ENCODE measurements at regions not wholly inside any gene's neighbourhood (a gene's known extent, or its start where the extent isn't known, plus 50 kb on each side); places are given as distances from the start of the nearest gene placed in this dataset.

GRCh38 chr2:193336781-193337180 lies 1142.0 kb upstream of the TMEFF2 start:
- no peak for DNase-seq

DNA sequence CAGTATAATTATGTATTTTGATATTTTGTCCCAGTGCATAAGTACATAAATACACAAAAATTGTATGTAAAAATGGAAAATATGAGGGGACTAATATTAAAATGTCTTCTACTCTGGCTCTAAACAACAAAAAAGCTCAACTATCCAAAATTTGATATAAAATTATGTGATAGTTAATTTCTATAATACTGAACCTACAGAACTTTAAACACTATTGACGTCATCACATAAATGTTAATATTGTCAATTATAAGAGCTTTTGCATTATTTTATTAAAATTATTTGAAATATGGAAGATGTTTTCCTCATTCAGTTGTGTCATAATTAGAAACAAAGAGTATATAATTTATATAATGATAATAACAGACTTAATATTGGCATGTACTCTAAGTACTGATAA lies 1139.7 kb upstream of the TMEFF2 start:
- no peak for DNase-seq

- no peak for DNase-seq
These were observed 1138.8 kb upstream of the TMEFF2 start for GRCh38 chr2:193333539-193333938.

GRCh38 chr2:193332941-193333340 lies 1138.2 kb upstream of the TMEFF2 start:
- DNase-seq: no peak

DNA sequence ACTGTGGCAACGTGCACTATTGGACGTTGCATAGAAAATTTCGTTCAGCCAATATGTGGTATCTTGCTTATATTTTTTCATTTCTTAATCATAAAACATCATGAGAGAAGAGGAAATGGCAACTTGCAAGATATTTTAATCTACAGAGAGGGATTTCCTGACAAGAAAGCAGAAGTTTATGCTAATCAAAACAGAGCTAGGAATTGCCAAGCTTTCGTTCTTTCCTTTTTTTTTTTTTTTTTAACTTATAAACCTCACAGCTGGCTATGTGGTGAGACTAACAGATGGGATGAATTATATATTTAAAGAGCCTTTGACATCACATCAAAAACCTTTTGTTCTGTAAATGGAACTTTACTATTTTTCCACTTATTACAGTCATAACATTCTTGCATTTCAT lies 1136.9 kb upstream of the TMEFF2 start:
- DNase-seq: no peak

DNA sequence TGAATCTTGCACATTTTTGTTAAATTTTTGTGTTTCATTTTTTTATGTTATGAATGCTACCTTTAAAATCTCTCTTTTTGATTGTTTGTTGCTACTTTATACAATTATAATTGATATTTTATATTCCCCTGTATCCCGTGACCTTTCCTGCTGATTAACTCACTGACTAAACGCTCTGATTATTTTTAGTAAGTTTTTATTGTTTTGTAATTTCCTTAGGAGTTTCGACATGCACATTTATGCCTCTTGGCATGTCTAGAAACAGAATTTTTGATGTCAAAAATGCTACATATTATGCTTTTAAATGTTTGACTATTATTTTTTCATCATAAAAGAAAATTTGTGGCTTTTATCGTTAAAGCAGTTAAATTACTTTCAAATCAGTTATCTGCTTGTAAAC lies 1131.6 kb upstream of the TMEFF2 start:
- DNase-seq: no peak

DNA sequence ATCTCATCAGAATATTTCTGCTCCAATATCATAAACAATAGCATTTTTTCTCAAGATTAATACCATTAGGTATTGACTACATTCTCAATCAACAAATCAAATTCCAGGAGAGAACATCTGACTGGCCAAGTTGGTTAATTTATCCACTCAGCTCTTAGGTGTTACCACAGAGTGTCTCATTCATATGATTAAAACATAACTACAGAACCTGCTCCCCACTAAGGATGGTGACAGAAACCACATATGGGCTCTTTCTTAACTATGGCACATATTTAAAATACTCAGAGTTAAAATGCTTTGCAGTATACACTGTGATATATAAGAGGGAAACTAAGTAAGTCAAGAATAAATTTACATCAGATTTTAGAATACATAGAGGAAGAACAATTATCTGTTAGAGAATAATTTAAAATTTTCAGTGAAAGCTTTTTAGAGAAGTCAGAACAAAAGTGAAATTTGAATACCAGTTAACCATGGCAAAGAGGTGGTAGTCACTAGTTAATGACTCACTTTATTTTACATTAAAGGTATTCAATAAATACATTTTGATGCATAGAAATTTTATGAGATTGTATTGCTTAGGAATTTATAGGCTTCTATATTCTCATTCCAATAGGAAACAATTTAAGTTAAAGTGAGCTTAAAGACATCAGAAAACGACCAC lies 1120.8 kb upstream of the TMEFF2 start:
- no peak for DNase-seq

DNA sequence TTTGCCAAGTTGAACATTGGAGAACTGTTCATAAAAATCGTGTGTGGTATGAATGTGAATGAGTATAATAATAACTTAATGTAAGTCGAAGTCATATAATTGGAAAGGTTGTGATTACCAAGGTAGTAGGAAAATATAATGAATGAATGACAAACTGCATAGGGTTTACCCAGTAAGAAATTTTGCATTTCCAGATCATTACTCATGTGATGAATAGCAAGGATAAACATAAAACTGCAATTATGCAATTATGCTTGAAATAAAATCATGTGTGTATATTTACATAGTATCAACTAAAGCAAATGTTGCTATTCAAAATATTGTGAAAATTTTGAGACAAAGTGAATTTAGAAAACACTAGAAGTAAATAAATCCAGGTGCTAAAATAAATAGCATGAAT lies 1108.7 kb upstream of the TMEFF2 start:
- DNase-seq: no peak

GRCh38 chr2:193294371-193294770 lies 1099.6 kb upstream of the TMEFF2 start:
- no peak for DNase-seq

DNA sequence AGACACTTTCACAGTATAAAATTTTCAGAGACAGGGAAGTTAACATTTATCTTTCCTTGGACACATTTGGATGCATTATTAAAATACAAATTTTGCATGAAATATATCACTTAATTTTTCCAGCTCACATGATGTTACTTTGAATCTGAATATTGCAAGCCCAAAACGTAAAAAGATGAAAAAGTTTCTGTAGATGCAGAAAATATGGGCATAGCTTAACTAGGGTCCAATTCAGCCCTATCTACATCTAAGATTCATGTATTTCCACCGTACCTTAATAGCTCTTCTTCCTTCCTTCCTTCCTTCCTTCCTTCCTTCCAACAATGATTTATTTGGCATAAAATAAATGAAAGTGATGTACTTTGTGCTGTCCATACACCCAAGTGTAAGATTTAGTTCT lies 1084.6 kb upstream of the TMEFF2 start:
- DNase-seq: no peak

DNA sequence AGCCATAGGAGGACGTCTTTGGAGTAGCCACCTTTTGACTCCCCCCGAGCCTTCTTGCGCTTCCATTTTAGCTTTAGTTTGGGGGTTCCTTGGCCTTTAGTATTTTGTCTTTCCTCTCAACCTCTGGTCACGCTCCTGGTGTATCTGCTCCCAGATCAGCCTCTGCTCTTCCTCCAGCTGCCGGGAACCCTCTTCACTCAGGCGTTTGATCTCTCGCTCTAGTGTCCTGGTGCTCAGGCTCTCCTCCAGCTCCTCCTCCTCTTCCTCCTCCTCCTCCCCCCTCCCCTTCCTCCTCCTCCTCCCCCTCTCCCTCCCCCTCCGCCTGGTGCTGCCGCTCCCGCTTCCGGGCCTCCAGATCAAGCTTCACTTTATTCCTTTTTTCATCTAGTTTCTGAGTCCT lies 1082.3 kb upstream of the TMEFF2 start:
- no peak for DNase-seq

DNA sequence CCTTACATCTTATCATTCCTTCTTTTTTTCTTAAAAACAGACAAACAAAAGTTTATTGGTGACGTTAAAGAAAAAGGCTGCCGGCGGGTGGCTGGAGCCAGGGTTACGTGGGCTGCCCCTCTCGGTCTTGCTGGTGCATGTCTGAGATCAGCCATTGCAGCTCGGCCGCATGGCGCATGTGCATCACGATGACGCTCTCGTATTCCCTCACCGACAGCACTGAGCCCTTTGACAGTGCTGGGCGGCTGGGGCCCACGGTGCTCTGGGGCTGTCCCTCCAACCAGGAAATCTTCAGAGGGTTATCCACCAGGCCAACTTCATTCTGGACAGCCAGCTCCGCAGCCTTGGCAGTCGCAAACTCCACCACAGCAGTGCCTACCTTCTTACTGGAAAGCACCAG lies 1081.8 kb upstream of the TMEFF2 start:
- DNase-seq: no peak

DNA sequence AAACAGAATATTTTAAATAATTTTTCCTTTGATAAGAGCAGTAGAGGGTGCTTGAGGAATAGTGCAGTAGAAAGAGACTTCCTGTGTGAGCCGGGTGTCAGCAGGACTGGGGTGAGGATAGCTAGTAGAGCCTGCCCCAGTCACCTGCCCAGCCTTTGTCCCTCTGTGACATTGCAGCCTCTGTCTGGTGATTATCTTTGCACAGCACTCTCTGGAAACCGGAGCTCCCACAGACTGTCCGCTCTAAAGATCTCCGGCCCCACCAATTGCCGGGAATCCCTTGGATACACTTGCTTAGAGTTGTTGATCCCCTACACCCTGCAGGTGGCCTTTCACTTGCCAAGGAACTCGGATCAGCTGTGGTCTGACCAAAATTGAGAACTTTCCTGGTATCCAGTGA lies 1081.3 kb upstream of the TMEFF2 start:
- no peak for DNase-seq

DNA sequence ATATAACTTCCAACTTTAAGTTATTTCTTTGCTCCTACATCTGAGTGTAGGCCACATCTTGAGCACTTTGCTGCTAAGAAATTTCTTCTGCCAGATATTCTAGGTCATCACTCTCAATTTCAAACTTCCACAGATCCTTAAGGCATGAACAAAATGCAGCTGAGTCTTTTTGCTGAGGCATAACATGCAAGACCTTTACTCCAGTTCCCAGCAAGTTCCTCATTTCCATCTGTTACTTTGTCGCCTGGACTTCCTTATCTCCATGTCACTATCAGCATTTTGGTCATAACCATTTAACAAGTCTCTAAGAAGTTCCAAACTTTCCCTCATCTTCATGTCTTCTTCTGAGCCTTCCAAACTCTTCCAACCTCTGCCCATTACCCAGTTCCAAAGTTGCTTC lies 1077.3 kb upstream of the TMEFF2 start:
- DNase-seq: no peak

- DNase-seq: no peak
These were observed 1076.1 kb upstream of the TMEFF2 start for GRCh38 chr2:193270816-193271215.

DNA sequence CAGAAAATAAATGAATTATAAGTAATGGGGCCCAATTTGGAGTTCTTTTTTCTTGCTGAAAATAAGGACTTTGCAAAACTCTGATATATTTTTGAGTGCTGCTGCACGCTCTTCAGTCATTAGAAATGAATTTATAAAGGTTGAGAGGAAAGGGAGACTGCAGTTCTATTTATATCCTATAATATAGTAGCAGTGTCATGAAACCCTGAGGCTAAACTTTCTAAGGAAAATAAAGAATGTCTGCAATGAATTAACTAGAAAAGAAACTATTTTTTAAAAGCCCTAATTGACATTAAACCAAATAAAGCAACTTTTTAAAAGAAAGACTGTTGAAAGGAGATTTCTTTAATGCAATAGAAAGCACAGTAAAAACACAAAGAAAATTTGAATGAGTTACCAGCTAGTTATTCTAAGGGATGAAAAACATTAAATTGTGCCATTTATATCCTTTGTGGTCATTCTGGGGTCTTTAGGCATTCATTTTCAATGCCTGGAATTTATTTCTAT lies 1072.8 kb upstream of the TMEFF2 start:
- DNase-seq: no peak

DNA sequence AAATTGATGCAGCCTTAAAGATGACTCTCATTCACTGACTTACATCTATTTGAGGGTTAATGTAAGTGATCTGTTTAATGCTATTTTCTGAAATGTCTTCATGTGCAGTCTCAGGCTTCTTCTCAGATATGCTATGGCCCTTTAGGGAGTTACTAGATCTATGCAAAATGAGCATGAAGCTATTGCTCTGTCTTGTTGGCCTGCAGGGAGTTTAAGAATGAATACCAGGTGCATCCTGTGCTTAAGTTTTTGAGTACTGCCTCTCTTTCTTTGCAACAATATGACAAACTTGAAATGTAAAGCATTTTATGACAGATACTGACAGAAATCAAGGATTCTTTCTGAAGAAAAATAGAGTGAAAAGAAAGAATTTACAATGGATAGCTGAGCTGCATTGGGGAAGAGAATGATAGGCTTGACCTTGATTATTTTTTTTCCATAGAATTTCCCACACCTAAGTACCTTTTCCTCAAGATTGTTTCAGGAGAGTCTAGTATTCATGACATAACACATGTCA lies 1058.3 kb upstream of the TMEFF2 start:
- no peak for DNase-seq

- no peak for DNase-seq
These were observed 1057.2 kb upstream of the TMEFF2 start for GRCh38 chr2:193251909-193252308.

DNA sequence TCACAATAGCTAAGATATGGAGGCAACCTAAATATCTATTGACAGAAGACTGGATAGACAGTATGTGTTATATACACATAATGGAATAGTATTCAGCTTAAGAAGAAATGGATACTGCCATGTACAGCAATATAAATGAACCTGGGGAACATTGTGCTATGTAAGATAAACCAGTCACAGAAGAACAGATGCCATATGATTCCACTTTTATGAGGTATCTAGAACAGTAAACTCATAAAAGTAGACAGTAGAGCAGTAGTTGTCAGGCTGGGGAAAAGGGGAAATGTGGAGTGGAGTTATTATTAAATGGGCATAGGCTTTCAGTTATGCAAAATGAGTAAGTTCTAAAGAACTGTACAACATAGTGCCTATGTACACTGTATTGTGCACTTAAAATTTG lies 1055.7 kb upstream of the TMEFF2 start:
- DNase-seq: no peak

GRCh38 chr2:193240752-193241151 lies 1046.0 kb upstream of the TMEFF2 start:
- DNase-seq: no peak

DNA sequence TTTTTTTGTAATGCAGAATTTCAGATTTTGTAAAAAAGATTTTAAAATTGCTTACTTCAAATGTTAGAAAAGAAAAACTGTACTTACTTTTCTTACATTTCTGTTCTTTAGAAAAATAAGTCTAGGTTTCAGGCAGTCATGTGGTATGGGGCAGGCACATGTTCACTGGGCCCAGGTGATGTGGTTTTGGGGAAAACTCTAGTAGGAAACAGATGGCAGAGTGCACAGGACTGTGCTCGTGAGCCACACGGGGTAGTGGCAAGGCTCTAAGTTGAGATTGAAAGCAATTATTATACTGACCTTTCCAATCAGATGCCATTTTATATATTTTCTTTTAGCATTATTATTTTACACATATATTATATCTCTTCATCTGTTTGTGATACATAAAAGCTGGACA lies 1036.9 kb upstream of the TMEFF2 start:
- no peak for DNase-seq

GRCh38 chr2:193228276-193228675 lies 1033.5 kb upstream of the TMEFF2 start:
- no peak for DNase-seq

DNA sequence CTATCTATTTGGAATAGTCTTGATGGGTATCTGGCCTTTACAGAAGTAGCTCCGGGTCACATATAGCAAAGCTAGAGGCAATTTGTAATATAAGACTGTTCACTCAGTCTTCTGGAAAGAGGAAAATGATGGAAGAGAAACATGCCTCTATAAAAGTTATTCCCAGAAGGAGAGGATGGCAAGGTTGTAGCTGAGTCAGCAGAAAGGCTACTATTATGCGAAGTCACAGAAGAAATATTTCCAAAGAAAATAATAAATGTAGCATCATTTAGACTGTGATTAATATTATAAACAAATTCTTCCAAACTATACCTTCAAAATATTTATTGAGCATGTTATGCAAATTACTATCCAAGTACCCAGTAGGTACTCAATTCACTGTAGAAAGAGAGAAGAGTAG lies 1027.7 kb upstream of the TMEFF2 start:
- DNase-seq: no peak

GRCh38 chr2:193219413-193219812 lies 1024.7 kb upstream of the TMEFF2 start:
- no peak for DNase-seq

DNA sequence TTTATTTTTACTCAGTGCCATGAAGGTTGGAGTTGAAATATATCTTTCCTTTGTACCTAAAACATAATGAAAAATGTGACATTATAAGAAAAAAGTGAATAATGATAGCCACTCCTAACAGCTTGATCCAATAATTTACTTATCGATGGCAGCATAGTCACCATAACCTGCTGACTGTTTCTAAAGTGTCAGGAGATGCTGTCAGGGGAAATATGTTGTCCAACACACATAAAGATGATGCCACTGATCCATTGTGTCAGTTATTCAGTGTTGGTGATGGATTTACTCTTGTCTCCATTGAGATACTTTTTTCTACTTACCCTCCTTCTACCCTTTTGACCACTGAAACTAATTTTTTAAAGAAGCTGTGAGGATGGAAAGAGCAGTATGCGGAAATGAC lies 1006.9 kb upstream of the TMEFF2 start:
- no peak for DNase-seq
